ENCODE measurements at regions not wholly inside any gene's neighbourhood (a gene's known extent, or its start where the extent isn't known, plus 50 kb on each side); places are given as distances from the start of the nearest gene placed in this dataset.

DNA sequence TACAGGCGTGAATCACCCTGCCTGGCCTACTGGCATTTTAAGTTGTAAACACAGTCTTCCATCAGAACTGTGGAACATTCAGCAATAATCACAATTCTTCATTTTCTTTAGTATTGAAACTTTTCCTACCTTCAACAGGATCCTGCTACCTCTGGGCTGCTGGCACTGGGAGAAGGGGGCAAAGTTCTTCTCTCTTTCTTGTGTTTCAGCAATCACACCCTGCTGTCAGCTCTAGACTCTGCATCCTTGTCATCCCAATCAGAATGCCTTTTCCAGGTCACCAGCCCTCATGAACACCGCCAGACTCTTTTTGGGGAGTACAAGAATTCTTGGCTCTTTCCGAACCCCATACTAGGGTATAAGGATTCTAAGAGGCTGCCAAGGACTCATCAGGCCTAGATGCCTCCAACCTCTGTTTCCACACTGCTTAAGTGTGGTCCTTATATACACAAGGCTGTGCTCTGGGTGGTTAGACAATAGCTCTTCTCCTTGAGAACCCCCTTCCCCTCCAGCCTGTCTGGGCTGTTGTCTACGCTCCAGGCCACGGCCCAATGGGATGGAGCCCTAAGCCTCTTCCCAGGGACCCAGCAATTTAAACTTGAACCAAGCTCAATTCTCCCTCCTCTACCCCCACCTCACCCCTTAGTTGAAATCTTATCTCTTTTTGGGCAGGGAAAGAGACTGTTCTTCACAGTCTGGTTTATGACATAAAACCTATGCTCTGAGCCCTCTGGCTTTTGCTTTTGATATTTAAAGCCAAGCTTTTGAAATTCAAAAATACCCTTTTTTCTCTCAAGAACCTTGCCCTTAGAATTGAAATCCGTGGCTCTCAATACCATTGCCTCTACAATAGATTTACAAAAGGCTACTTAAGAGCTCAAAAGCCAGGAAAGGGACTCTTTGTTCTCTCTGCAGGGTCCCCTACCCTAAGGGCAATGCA, 327.4 kb downstream of the BUD13 start:
- Histone ChIP-seq H3F3A (ENCODE audit: control insufficient read depth, insufficient read depth) (no peaks in the 10 kb centered on the region), H3K4me1 (ENCODE audit: control insufficient read depth, low read length) (no peaks in the 10 kb centered on the region), H3K27me3 (ENCODE audit: control insufficient read depth, low read length) (no peaks in the 10 kb centered on the region), H3K9me2 (replicated peaks; ENCODE audit: control insufficient read depth, low read length) (no peaks in the 10 kb centered on the region), H3K27ac (ENCODE audit: low read depth, low read length) (no peak overlapping the region), H3K79me2 (ENCODE audit: control insufficient read depth, low read length) (no peaks in the 10 kb centered on the region), H3K9me3 (ENCODE audit: control insufficient read depth, insufficient read depth, low read length) (no peaks in the 10 kb centered on the region), H3K4me2 (ENCODE audit: low read length) (no peak overlapping the region), H4K20me1 (ENCODE audit: control insufficient read depth, insufficient read depth, low read depth, low read length) (no peaks in the 10 kb centered on the region), H3K36me3 (ENCODE audit: control insufficient read depth, low read length) (no peaks in the 10 kb centered on the region), H3K4me3 (ENCODE audit: low read length) (no peak overlapping the region)
- TF ChIP-seq EZH2phosphoT487 (IDR thresholded peaks at IDR 0.05; ENCODE audit: borderline replicate concordance, low read length) = no peak
- TF ChIP-seq, protein P1, sequence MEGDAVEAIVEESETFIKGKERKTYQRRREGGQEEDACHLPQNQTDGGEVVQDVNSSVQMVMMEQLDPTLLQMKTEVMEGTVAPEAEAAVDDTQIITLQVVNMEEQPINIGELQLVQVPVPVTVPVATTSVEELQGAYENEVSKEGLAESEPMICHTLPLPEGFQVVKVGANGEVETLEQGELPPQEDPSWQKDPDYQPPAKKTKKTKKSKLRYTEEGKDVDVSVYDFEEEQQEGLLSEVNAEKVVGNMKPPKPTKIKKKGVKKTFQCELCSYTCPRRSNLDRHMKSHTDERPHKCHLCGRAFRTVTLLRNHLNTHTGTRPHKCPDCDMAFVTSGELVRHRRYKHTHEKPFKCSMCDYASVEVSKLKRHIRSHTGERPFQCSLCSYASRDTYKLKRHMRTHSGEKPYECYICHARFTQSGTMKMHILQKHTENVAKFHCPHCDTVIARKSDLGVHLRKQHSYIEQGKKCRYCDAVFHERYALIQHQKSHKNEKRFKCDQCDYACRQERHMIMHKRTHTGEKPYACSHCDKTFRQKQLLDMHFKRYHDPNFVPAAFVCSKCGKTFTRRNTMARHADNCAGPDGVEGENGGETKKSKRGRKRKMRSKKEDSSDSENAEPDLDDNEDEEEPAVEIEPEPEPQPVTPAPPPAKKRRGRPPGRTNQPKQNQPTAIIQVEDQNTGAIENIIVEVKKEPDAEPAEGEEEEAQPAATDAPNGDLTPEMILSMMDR (IDR thresholded peaks at IDR 0.05; ENCODE audit: low read depth, low read length, poor library complexity, severe bottlenecking) = no peak

DNA sequence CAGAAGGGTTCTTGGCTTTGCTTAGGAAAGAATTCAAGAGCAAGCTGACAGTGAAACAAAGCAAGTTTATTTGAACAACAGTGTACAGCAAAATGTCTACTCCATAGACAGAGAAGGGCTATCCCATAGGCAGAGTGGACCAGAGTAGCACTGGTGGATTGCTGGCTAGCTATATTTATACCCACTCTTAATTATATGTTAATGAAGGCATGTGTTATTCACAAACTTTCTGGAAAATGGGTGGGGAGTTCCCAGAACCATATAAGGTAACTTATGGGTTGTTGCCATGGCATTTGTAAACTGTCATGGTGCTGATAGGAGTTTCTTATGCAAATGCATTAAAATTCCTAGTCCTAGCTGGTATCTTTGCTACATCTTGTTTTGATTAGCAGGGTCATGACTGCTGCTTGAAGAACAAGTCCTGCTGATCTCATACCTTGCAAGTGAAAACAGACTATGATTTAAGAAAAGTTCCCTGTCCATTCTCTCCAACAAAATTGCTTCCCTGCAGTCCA, 330.5 kb downstream of the BUD13 start:
- Histone ChIP-seq H4K20me1 (ENCODE audit: control insufficient read depth, insufficient read depth, low read depth, low read length) (no peaks in the 10 kb centered on the region), H3K4me2 (ENCODE audit: low read length) (no peak overlapping the region), H3K9me2 (replicated peaks; ENCODE audit: control insufficient read depth, low read length) (no peaks in the 10 kb centered on the region), H3K4me3 (ENCODE audit: low read length) (no peak overlapping the region), H3K4me1 (ENCODE audit: control insufficient read depth, low read length) (no peaks in the 10 kb centered on the region), H3K79me2 (ENCODE audit: control insufficient read depth, low read length) (no peaks in the 10 kb centered on the region), H3K36me3 (ENCODE audit: control insufficient read depth, low read length) (no peaks in the 10 kb centered on the region), H3K9me3 (ENCODE audit: control insufficient read depth, insufficient read depth, low read length) (no peaks in the 10 kb centered on the region), H3K27ac (ENCODE audit: low read depth, low read length) (no peak overlapping the region), H3F3A (ENCODE audit: control insufficient read depth, insufficient read depth) (no peaks in the 10 kb centered on the region), H3K27me3 (ENCODE audit: control insufficient read depth, low read length) (no peaks in the 10 kb centered on the region)
- no peak for TF ChIP-seq EZH2phosphoT487 (IDR thresholded peaks at IDR 0.05; ENCODE audit: borderline replicate concordance, low read length)
- TF ChIP-seq, protein P1 (IDR thresholded peaks at IDR 0.05; ENCODE audit: low read depth, low read length, poor library complexity, severe bottlenecking) = no peak

- no peaks in the 10 kb centered on the region for H3K79me2 ChIP-seq (ENCODE audit: control insufficient read depth, low read length)
- no peaks in the 10 kb centered on the region for H3K9me3 ChIP-seq (ENCODE audit: control insufficient read depth, insufficient read depth, low read length)
- TF ChIP-seq, protein P1 (IDR thresholded peaks at IDR 0.05; ENCODE audit: low read depth, low read length, poor library complexity, severe bottlenecking) = no peak
- no peak for TF ChIP-seq EZH2phosphoT487 (IDR thresholded peaks at IDR 0.05; ENCODE audit: borderline replicate concordance, low read length)
- no peak overlapping the region for H3K27ac ChIP-seq (ENCODE audit: low read depth, low read length)
- H3K9me2 ChIP-seq (replicated peaks; ENCODE audit: control insufficient read depth, low read length) = no peaks in the 10 kb centered on the region
- no peaks in the 10 kb centered on the region for H3K4me1 ChIP-seq (ENCODE audit: control insufficient read depth, low read length)
- H3K4me3 ChIP-seq (ENCODE audit: low read length) = no peak overlapping the region
- no peaks in the 10 kb centered on the region for H3K36me3 ChIP-seq (ENCODE audit: control insufficient read depth, low read length)
- no peaks in the 10 kb centered on the region for H3K27me3 ChIP-seq (ENCODE audit: control insufficient read depth, low read length)
- no peaks in the 10 kb centered on the region for H4K20me1 ChIP-seq (ENCODE audit: control insufficient read depth, insufficient read depth, low read depth, low read length)
- H3K4me2 ChIP-seq (ENCODE audit: low read length) = no peak overlapping the region
- no peaks in the 10 kb centered on the region for H3F3A ChIP-seq (ENCODE audit: control insufficient read depth, insufficient read depth)
Observed at GRCh38 chr11:116439361-116439677, 333.5 kb downstream of the BUD13 start.

All from DOHH2 (cell line).